ENCODE measurements at regions not wholly inside any gene's neighbourhood (a gene's known extent, or its start where the extent isn't known, plus 50 kb on each side); places are given as distances from the start of the nearest gene placed in this dataset.
A peak's percentile ranks its signal among the peaks of the same experiment; 100 is the strongest.

GRCh38 chr3:62942764-62943163, 67.5 kb upstream of the CADPS start (continued):
- TF ChIP-seq, protein P1, sequence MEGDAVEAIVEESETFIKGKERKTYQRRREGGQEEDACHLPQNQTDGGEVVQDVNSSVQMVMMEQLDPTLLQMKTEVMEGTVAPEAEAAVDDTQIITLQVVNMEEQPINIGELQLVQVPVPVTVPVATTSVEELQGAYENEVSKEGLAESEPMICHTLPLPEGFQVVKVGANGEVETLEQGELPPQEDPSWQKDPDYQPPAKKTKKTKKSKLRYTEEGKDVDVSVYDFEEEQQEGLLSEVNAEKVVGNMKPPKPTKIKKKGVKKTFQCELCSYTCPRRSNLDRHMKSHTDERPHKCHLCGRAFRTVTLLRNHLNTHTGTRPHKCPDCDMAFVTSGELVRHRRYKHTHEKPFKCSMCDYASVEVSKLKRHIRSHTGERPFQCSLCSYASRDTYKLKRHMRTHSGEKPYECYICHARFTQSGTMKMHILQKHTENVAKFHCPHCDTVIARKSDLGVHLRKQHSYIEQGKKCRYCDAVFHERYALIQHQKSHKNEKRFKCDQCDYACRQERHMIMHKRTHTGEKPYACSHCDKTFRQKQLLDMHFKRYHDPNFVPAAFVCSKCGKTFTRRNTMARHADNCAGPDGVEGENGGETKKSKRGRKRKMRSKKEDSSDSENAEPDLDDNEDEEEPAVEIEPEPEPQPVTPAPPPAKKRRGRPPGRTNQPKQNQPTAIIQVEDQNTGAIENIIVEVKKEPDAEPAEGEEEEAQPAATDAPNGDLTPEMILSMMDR (IDR thresholded peaks at IDR 0.05) = no peak
- TF ChIP-seq CDX4 (CRISPR knock-in tag; IDR thresholded peaks at IDR 0.05; ENCODE audit: borderline replicate concordance) (no peak), JAZF1 (CRISPR knock-in tag; IDR thresholded peaks at IDR 0.05) (no peak)

- DNase-seq (ENCODE audit: low spot score) (no peak), ATAC-seq (no peak)
- peaks cover 52% of the 10 kb centered on the region for H3K4me1 Mint-ChIP-seq
- peaks cover 6% of the 10 kb centered on the region for H3K9me3 Mint-ChIP-seq
- ChIA-PET CTCF (interaction anchor here (0.7 kb wide), 1 partner anchor 283 kb away, joined by 3 read pairs; no protein-coding TSS in a partner anchor), POLR2A (no interaction called here)
- no peaks in the 10 kb centered on the region for H3K27me3 Mint-ChIP-seq (ENCODE audit: low read depth)
- no peak overlapping the region for H3K27ac Mint-ChIP-seq
- TF ChIP-seq ZNF232 (CRISPR knock-in tag; IDR thresholded peaks at IDR 0.05) (no peak), ZNF532 (CRISPR knock-in tag; IDR thresholded peaks at IDR 0.05; ENCODE audit: borderline replicate concordance) (no peak), FOXJ3 (CRISPR knock-in tag; IDR thresholded peaks at IDR 0.05; ENCODE audit: borderline replicate concordance) (no peak), GABPB1 (CRISPR knock-in tag; IDR thresholded peaks at IDR 0.05) (no peak), MAX (CRISPR knock-in tag; IDR thresholded peaks at IDR 0.05) (no peak), ZNF671 (CRISPR knock-in tag; IDR thresholded peaks at IDR 0.05) (no peak), NR1H2 (CRISPR knock-in tag; IDR thresholded peaks at IDR 0.05) (no peak), ZNF121 (CRISPR knock-in tag; IDR thresholded peaks at IDR 0.05) (no peak), JAZF1 (CRISPR knock-in tag; IDR thresholded peaks at IDR 0.05) (no peak), IRF2 (CRISPR knock-in tag; IDR thresholded peaks at IDR 0.05; ENCODE audit: borderline replicate concordance, low read depth) (no peak)
- TF ChIP-seq, protein P2, sequence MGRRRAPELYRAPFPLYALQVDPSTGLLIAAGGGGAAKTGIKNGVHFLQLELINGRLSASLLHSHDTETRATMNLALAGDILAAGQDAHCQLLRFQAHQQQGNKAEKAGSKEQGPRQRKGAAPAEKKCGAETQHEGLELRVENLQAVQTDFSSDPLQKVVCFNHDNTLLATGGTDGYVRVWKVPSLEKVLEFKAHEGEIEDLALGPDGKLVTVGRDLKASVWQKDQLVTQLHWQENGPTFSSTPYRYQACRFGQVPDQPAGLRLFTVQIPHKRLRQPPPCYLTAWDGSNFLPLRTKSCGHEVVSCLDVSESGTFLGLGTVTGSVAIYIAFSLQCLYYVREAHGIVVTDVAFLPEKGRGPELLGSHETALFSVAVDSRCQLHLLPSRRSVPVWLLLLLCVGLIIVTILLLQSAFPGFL (CRISPR knock-in tag; IDR thresholded peaks at IDR 0.05; ENCODE audit: borderline replicate concordance) = no peak
- TF ChIP-seq, protein P3, sequence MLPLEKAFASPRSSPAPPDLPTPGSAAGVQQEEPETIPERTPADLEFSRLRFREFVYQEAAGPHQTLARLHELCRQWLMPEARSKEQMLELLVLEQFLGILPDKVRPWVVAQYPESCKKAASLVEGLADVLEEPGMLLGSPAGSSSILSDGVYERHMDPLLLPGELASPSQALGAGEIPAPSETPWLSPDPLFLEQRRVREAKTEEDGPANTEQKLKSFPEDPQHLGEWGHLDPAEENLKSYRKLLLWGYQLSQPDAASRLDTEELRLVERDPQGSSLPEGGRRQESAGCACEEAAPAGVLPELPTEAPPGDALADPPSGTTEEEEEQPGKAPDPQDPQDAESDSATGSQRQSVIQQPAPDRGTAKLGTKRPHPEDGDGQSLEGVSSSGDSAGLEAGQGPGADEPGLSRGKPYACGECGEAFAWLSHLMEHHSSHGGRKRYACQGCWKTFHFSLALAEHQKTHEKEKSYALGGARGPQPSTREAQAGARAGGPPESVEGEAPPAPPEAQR (CRISPR knock-in tag; IDR thresholded peaks at IDR 0.05) = no peak
- H3K4me3 Mint-ChIP-seq = no peak overlapping the region
- peaks cover 23% of the 10 kb centered on the region for H3K36me3 Mint-ChIP-seq
These were observed 73.7 kb upstream of the CADPS start for GRCh38 chr3:62948921-62949320.

- TF ChIP-seq, protein P1 (IDR thresholded peaks at IDR 0.05) = no peak
- TF ChIP-seq, protein P4, sequence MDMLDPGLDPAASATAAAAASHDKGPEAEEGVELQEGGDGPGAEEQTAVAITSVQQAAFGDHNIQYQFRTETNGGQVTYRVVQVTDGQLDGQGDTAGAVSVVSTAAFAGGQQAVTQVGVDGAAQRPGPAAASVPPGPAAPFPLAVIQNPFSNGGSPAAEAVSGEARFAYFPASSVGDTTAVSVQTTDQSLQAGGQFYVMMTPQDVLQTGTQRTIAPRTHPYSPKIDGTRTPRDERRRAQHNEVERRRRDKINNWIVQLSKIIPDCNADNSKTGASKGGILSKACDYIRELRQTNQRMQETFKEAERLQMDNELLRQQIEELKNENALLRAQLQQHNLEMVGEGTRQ (CRISPR knock-in tag; IDR thresholded peaks at IDR 0.05) = 0 out of 2 replicates have a peak, but pooled peaks have one; percentile 10
- Mint-ChIP-seq H3K4me1 (peaks cover 61% of the 10 kb centered on the region), H3K9me3 (peaks cover 6% of the 10 kb centered on the region), H3K27me3 (ENCODE audit: low read depth) (no peaks in the 10 kb centered on the region), H3K4me3 (peak overlapping the region; percentile 68), H3K36me3 (peaks cover 31% of the 10 kb centered on the region), H3K27ac (peak overlapping the region; percentile 85)
- CTCF ChIA-PET = no interaction called here
- POLR2A ChIA-PET = no interaction called here
- ATAC-seq (peak; percentile 46), DNase-seq (ENCODE audit: low spot score) (no peak)
These were observed 75.0 kb upstream of the CADPS start for GRCh38 chr3:62950210-62950609.
